ENCODE measurements at regions not wholly inside any gene's neighbourhood (a gene's known extent, or its start where the extent isn't known, plus 50 kb on each side); places are given as distances from the start of the nearest gene placed in this dataset.

DNA sequence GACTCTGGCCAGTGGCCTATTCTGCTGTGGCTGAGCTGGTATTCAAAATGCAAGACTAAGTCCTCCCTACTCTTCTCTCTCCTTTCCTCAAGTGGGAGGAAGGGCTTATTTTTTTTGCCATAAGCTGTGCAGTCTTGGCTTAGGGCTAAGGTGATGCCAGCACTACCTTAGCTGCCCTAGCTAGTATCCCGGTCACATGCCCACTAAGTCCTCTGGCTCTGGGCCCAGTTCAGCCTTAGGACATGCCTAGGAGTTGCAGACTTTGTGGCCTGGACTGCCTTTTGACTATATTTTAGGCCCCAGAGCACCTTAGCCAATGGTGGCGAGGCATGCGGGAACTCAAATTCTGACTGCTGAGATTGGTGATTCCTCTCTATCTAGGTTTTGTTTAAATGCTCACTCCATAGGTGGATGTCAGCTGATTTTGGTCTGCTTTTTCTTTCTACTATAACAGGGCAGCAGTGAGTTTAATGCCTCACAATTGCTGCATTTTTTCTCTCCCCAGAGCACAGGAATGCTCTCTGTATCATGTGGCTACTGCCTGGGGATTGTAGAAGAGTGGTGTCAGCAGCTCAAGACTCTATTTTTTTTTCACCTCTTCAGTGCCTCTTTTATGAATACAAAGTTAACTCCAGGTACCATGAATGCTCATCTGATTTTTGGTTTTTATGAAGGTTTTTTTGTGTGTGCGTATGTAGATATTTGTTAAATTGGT, 472.9 kb upstream of the GRID2 start:
- H3K4me2 ChIP-seq: no peak overlapping the region
- H3F3A ChIP-seq (replicated peaks; ENCODE audit: insufficient read depth): no peaks in the 10 kb centered on the region
- ChIA-PET CTCF (no interaction called here), POLR2A (no interaction called here)
- no peak overlapping the region for H3K9ac ChIP-seq
- TF ChIP-seq RCOR1 (IDR thresholded peaks at IDR 0.05; ENCODE audit: low read length): no peak
- H3K9me3 ChIP-seq: peaks cover 9% of the 10 kb centered on the region
- no peaks in the 10 kb centered on the region for H3K36me3 ChIP-seq (replicated peaks in 1 of 2; ENCODE audit: control insufficient read depth in 1 of 2, insufficient read depth in 2 of 2, low read length in 1 of 2)
- H3K27ac ChIP-seq (ENCODE audit: low read depth in 2 of 2, low read length in 1 of 2): no peak overlapping the region
- H2AFZ ChIP-seq (ENCODE audit: low read depth): no peak overlapping the region
- no peaks in the 10 kb centered on the region for H3K27me3 ChIP-seq (ENCODE audit: insufficient read depth)
- WGBS (ENCODE audit: low lambda C conversion rate): 86% methylated on average over 3 of the region's 4 CpGs
- DNase-seq: no peak
- no peaks in the 10 kb centered on the region for H4K20me1 ChIP-seq (ENCODE audit: insufficient read depth)
- no peaks in the 10 kb centered on the region for H3K9me2 ChIP-seq
- H3K4me1 ChIP-seq (ENCODE audit: control insufficient read depth in 1 of 2, insufficient read depth in 2 of 2, low read depth in 1 of 2, low read length in 1 of 2): no peaks in the 10 kb centered on the region
- no peak overlapping the region for H3K4me3 ChIP-seq (ENCODE audit: low read depth in 2 of 2, low read length in 1 of 2)
- no peaks in the 10 kb centered on the region for H3K79me2 ChIP-seq (ENCODE audit: insufficient read depth)

DNA sequence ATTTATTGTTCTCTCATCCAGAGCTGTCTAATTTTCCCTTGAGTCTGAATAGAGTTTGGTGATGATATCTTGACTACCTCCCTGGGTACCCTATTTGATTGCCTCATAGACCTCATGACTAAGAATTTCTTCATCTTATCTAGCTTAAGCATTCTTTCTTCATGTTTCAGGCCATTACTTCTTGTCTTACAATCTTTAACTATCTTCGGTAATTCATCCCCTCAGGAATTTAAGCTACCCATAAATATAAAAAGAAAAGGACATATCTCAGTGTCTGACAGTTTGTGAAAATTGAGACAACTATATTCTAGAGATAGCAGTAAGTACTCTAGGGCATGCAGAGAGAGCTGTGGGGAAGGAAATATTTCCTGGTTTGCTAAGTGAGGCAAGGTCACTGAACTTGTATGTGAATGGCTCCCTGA, 466.1 kb upstream of the GRID2 start:
- Histone ChIP-seq H3K9me2 (0 out of 2 replicates have a peak, but pooled peaks cover 5% of the 10 kb centered on the region), H3K4me3 (ENCODE audit: low read depth in 2 of 2, low read length in 1 of 2) (no peak overlapping the region), H2AFZ (ENCODE audit: low read depth) (no peak overlapping the region), H3K9ac (no peak overlapping the region), H3F3A (replicated peaks; ENCODE audit: insufficient read depth) (peaks cover 5% of the 10 kb centered on the region), H3K9me3 (peaks cover 9% of the 10 kb centered on the region), H3K4me2 (no peak overlapping the region), H3K27me3 (ENCODE audit: insufficient read depth) (no peaks in the 10 kb centered on the region), H3K79me2 (ENCODE audit: insufficient read depth) (no peaks in the 10 kb centered on the region), H3K36me3 (replicated peaks in 1 of 2; ENCODE audit: control insufficient read depth in 1 of 2, insufficient read depth in 2 of 2, low read length in 1 of 2) (peaks cover 0 to 4% of the 10 kb centered on the region in 2 experiments), H3K4me1 (ENCODE audit: control insufficient read depth in 1 of 2, insufficient read depth in 2 of 2, low read depth in 1 of 2, low read length in 1 of 2) (no peaks in the 10 kb centered on the region; a peak in 1 of 4 replicates), H4K20me1 (ENCODE audit: insufficient read depth) (no peaks in the 10 kb centered on the region), H3K27ac (ENCODE audit: low read depth in 2 of 2, low read length in 1 of 2) (peak overlapping the region in 1 of 2 experiments; percentile 44; a peak in 3 of 4 replicates)
- POLR2A ChIA-PET: no interaction called here
- DNase-seq: no peak
- 2% methylated on average over 1 of the region's 1 CpG for WGBS (ENCODE audit: low lambda C conversion rate)
- CTCF ChIA-PET: no interaction called here
- TF ChIP-seq RFX5 (IDR thresholded peaks at IDR 0.05; ENCODE audit: low read length) (no peak), SMC3 (IDR thresholded peaks at IDR 0.05; ENCODE audit: low read depth, low read length) (no peak), TAF1 (IDR thresholded peaks at IDR 0.05; ENCODE audit: borderline replicate concordance, low read depth, low read length) (no peak), MEF2A (IDR thresholded peaks at IDR 0.05; ENCODE audit: borderline replicate concordance, low read depth) (no peak), FOSL2 (IDR thresholded peaks at IDR 0.05; ENCODE audit: borderline replicate concordance, low read depth) (peak; percentile 36; the same call in 1 of the 2 replicates), RCOR1 (IDR thresholded peaks at IDR 0.05; ENCODE audit: low read length) (no peak), RXRA (IDR thresholded peaks at IDR 0.05; ENCODE audit: borderline replicate concordance, low read depth) (no peak; the same call in 1 of the 2 replicates), MXI1 (IDR thresholded peaks at IDR 0.05; ENCODE audit: low read depth, low read length) (no peak), TEAD4 (IDR thresholded peaks at IDR 0.05; ENCODE audit: borderline replicate concordance, insufficient read depth) (peak; percentile 60; the same call in 1 of the 2 replicates), TCF12 (IDR thresholded peaks at IDR 0.05) (peak; percentile 80), NRF1 (IDR thresholded peaks at IDR 0.05; ENCODE audit: low read depth, low read length) (no peak), NFIC (IDR thresholded peaks at IDR 0.05; ENCODE audit: borderline replicate concordance) (peak; percentile 4; the same call in 1 of the 2 replicates), MAX (IDR thresholded peaks at IDR 0.05; ENCODE audit: low read depth) (no peak), SIN3A (IDR thresholded peaks at IDR 0.05; ENCODE audit: borderline replicate concordance, low read depth, low read length) (no peak), EZH2phosphoT487 (IDR thresholded peaks at IDR 0.05; ENCODE audit: borderline replicate concordance, low read depth) (no peak)
- TF ChIP-seq, protein P1, sequence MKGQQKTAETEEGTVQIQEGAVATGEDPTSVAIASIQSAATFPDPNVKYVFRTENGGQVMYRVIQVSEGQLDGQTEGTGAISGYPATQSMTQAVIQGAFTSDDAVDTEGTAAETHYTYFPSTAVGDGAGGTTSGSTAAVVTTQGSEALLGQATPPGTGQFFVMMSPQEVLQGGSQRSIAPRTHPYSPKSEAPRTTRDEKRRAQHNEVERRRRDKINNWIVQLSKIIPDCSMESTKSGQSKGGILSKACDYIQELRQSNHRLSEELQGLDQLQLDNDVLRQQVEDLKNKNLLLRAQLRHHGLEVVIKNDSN (IDR thresholded peaks at IDR 0.05; ENCODE audit: borderline replicate concordance, low read depth): no peak
- TF ChIP-seq, protein P2, sequence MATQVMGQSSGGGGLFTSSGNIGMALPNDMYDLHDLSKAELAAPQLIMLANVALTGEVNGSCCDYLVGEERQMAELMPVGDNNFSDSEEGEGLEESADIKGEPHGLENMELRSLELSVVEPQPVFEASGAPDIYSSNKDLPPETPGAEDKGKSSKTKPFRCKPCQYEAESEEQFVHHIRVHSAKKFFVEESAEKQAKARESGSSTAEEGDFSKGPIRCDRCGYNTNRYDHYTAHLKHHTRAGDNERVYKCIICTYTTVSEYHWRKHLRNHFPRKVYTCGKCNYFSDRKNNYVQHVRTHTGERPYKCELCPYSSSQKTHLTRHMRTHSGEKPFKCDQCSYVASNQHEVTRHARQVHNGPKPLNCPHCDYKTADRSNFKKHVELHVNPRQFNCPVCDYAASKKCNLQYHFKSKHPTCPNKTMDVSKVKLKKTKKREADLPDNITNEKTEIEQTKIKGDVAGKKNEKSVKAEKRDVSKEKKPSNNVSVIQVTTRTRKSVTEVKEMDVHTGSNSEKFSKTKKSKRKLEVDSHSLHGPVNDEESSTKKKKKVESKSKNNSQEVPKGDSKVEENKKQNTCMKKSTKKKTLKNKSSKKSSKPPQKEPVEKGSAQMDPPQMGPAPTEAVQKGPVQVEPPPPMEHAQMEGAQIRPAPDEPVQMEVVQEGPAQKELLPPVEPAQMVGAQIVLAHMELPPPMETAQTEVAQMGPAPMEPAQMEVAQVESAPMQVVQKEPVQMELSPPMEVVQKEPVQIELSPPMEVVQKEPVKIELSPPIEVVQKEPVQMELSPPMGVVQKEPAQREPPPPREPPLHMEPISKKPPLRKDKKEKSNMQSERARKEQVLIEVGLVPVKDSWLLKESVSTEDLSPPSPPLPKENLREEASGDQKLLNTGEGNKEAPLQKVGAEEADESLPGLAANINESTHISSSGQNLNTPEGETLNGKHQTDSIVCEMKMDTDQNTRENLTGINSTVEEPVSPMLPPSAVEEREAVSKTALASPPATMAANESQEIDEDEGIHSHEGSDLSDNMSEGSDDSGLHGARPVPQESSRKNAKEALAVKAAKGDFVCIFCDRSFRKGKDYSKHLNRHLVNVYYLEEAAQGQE (IDR thresholded peaks at IDR 0.05; ENCODE audit: low read depth, low read length): no peak
- TF ChIP-seq, protein P3, sequence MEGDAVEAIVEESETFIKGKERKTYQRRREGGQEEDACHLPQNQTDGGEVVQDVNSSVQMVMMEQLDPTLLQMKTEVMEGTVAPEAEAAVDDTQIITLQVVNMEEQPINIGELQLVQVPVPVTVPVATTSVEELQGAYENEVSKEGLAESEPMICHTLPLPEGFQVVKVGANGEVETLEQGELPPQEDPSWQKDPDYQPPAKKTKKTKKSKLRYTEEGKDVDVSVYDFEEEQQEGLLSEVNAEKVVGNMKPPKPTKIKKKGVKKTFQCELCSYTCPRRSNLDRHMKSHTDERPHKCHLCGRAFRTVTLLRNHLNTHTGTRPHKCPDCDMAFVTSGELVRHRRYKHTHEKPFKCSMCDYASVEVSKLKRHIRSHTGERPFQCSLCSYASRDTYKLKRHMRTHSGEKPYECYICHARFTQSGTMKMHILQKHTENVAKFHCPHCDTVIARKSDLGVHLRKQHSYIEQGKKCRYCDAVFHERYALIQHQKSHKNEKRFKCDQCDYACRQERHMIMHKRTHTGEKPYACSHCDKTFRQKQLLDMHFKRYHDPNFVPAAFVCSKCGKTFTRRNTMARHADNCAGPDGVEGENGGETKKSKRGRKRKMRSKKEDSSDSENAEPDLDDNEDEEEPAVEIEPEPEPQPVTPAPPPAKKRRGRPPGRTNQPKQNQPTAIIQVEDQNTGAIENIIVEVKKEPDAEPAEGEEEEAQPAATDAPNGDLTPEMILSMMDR (IDR thresholded peaks at IDR 0.05): no peak

Measured in SK-N-SH (cell line).